GM19193 (cell line): ENCODE measurements at regions not wholly inside any gene's neighbourhood (a gene's known extent, or its start where the extent isn't known, plus 50 kb on each side); places are given as distances from the start of the nearest gene placed in this dataset.

ENCODE experiments used
- POLR2A ChIP-seq: IDR thresholded peaks from 4 replicates; pipeline ENCODE4 v1.6.1; 2011; ENCODE audit not compliant: insufficient read depth, insufficient read length; ENCODE audit errors: extremely low read depth

GRCh38 chr11:116309446-116309845 is 463.3 kb downstream of the BUD13 start:
- TF ChIP-seq POLR2A = no peak

DNA sequence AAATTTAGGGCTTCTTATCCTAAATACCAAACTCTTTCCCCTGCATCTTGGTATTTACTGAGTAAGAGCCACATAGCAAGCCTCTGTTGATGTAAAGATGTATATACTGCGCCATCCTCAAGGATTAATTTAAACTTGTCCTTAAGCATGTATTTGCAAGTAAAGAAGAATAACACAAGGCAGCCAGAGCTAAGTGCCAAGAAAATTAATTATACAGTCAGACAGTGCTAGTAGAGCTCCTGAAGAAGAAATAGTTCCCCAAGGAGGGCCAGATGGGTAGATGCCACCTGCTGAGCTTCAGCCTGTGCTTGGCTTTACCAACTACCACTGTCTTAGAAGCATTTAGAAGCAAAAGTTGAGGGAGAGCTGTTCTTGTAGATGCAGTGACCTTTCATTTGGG is 470.0 kb downstream of the BUD13 start:
- TF ChIP-seq POLR2A = no peak

DNA sequence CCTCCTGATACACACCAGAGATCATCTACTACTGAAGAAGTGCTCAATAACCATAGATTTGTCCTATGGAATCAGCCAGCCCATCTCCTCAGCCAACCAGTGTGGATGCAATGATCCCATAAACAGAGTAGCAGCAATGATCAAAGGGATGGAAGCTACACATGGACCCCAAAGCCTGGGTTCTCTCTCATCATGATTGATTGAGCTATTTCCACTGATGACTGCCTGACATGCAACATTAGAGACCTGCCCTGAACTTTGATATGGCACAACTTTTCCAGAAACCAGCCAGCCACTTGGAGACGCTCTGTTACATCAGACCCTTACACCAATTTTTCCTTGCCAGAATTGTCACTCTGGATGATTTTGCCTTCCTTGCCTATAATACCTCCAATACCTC is 471.6 kb downstream of the BUD13 start:
- no peak for TF ChIP-seq POLR2A

GRCh38 chr11:116300232-116300631 is 472.6 kb downstream of the BUD13 start:
- no peak for TF ChIP-seq POLR2A

DNA sequence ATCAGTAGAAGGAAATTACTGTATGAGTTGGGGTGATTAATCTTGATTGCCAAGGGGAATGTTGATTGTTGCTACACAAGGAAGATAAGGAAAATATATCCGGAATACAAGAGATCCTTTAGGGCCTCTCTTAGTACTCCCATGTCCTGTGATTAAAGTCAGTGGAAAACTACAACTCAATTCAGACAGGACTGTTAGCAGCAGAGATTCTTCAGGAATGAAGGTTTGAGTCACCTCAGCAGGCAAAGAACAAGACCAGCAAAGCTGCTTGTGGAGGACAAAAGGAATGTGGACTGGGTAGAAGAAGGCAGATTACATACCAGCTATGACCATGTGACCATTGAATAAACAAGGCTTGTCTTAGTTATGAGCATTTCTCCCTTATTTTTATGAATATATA is 478.2 kb downstream of the BUD13 start:
- no peak for TF ChIP-seq POLR2A

- TF ChIP-seq POLR2A = no peak
Measured at GRCh38 chr11:116287866-116288265, 484.9 kb downstream of the BUD13 start.

GRCh38 chr11:116285026-116285425 is 487.8 kb downstream of the BUD13 start:
- TF ChIP-seq POLR2A = no peak

- no peak for TF ChIP-seq POLR2A
Measured at GRCh38 chr11:116283300-116283699, 489.5 kb downstream of the BUD13 start.

- TF ChIP-seq POLR2A = no peak
Measured at GRCh38 chr11:116282481-116282880, 490.3 kb downstream of the BUD13 start.

DNA sequence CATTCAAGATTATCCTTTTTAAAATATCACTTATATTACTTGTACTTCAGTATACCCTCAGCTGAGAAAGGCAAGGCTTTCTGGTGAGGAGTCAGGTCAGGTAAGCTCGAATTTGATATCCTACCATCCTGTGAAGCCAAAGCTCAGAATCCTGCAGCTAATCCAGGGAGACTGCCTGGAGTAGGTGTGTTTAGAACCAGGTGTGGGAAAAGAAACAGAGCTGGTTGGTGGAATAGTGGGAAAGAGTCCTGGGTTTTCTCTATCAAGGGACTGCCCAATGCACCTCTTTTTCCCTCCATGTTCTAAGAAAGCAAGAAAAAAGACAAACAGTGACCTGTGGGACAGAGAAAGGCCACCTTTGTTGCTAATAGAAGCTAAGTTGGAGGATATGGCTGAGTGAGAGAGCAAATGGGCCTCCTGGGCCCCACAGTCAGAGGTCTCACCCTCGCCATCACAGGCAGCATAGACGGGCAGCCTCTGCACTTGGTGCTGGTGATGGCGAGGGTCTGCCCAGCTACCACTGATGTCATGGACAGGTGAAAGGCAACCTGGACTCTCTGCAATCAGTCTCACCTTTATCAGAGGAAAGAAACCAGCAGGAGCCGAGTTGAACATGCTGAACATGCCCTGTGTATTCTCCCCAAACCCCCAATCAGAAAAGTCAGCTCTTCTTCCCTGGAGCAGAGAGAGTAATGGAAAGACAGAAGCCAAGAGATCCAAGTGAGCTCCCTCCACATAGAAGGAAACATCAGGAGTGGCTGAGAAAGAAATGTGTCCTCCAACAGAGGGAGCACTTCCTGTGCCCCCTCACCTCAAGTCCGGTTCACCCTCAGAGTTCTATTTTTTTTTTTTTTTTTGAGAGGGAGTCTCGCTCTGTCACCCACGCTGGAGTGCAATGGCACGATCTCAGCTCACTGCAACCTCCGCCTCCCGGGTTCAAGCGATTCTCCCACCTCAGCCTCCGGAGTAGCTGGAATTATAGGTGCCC is 491.3 kb downstream of the BUD13 start:
- TF ChIP-seq POLR2A = no peak

- TF ChIP-seq POLR2A = no peak
Measured at GRCh38 chr11:116279511-116279910, 493.3 kb downstream of the BUD13 start.

GRCh38 chr11:116278076-116278475 is 494.7 kb downstream of the BUD13 start:
- no peak for TF ChIP-seq POLR2A

GRCh38 chr11:116276051-116277044 is 496.4 kb downstream of the BUD13 start:
- TF ChIP-seq POLR2A = no peak

GRCh38 chr11:116275635-116276034 is 497.2 kb downstream of the BUD13 start:
- no peak for TF ChIP-seq POLR2A

GRCh38 chr11:116274521-116274920 is 498.3 kb downstream of the BUD13 start:
- TF ChIP-seq POLR2A = no peak
